Transverse colon (tissue), 3 donors: ENCODE measurements at regions not wholly inside any gene's neighbourhood (a gene's known extent, or its start where the extent isn't known, plus 50 kb on each side); places are given as distances from the start of the nearest gene placed in this dataset.

Experiments
- CTCF ChIP-seq, 5 experiments: fragments of 200-600 bp in 3 of 5; fragments of 450-650 bp in 2 of 5; sonication (generic) in 3 of 5; IDR thresholded peaks; 1 replicate in 2 of 5; 2 replicates in 3 of 5; pipeline ENCODE4 v1.5.1; 2016 to 2017; ENCODE audit warnings: antibody characterized with exemption in 5 of 5, inconsistent platforms in 3 of 5, mild to moderate bottlenecking in 2 of 5, moderate library complexity in 1 of 5
- EP300 ChIP-seq: sonication (generic); formaldehyde crosslinking; IDR thresholded peaks from one replicate; pipeline ENCODE4 v1.6.1; 2017; ENCODE audit warnings: antibody characterized with exemption, low read depth
- POLR2A ChIP-seq: fragments of 450-650 bp; IDR thresholded peaks from one replicate; pipeline ENCODE4 v1.6.1; 2016; ENCODE audit warnings: antibody characterized with exemption, mild to moderate bottlenecking, moderate library complexity

- TF ChIP-seq CTCF (IDR thresholded peaks at IDR 0.05) = no peak
- TF ChIP-seq POLR2A = no peak
- no peak for TF ChIP-seq EP300
Measured at GRCh38 chr2:183511154-183511553, 386.9 kb downstream of the NUP35 start.
